GM12865 (cell line): ENCODE measurements at regions not wholly inside any gene's neighbourhood (a gene's known extent, or its start where the extent isn't known, plus 50 kb on each side); places are given as distances from the start of the nearest gene placed in this dataset.

Experiments
- DNase-seq: peaks from one replicate; pipeline ENCODE4 v3.0.0; 2010; ENCODE audit warnings: low read depth
- H3K4me3 ChIP-seq: 2 replicates; pipeline ENCODE4 v1.5.1; 2011; ENCODE audit warnings: mild to moderate bottlenecking, low read depth, low read length, control low read depth
- CTCF ChIP-seq: IDR thresholded peaks from 2 replicates; pipeline ENCODE4 v1.5.1; 2011; ENCODE audit warnings: low read length, control low read depth, low read depth, inconsistent platforms; ENCODE audit not compliant: insufficient read depth; ENCODE audit errors: missing control alignments

GRCh38 chr18:1965016-1965415 lies 606.3 kb downstream of the METTL4 start:
- no peak for TF ChIP-seq CTCF
- no peak for DNase-seq
- no peak overlapping the region for H3K4me3 ChIP-seq

GRCh38 chr18:1965541-1965940 lies 605.8 kb downstream of the METTL4 start:
- TF ChIP-seq CTCF, result no peak
- DNase-seq, result no peak
- no peak overlapping the region for H3K4me3 ChIP-seq

- no peak for TF ChIP-seq CTCF
- no peak for DNase-seq
- no peak overlapping the region for H3K4me3 ChIP-seq
These were observed 602.4 kb downstream of the METTL4 start for GRCh38 chr18:1968801-1969498.

- no peak overlapping the region for H3K4me3 ChIP-seq
- no peak for TF ChIP-seq CTCF
- DNase-seq, result no peak
These were observed 594.8 kb downstream of the METTL4 start for GRCh38 chr18:1976484-1976883.

- H3K4me3 ChIP-seq, result no peak overlapping the region
- no peak for TF ChIP-seq CTCF
- no peak for DNase-seq
These were observed 589.2 kb downstream of the METTL4 start for GRCh38 chr18:1982056-1982455.

GRCh38 chr18:1983746-1984515 lies 587.4 kb downstream of the METTL4 start:
- TF ChIP-seq CTCF, result no peak
- no peak overlapping the region for H3K4me3 ChIP-seq
- DNase-seq, result no peak

GRCh38 chr18:1993866-1994265 lies 577.4 kb downstream of the METTL4 start:
- no peak overlapping the region for H3K4me3 ChIP-seq
- DNase-seq, result no peak
- no peak for TF ChIP-seq CTCF
